GM18867 (cell line): ENCODE measurements at regions not wholly inside any gene's neighbourhood (a gene's known extent, or its start where the extent isn't known, plus 50 kb on each side); places are given as distances from the start of the nearest gene placed in this dataset.
"Not testable (repeated sequence)": the region's sequence is repeated elsewhere in the genome, so short reads cannot be mapped to it uniquely, and the experiment has no call there.

Experiments used
- ATAC-seq: cut with Tn5 transposase; IDR thresholded peaks from one replicate; pipeline ENCODE4 v1.9.1; 2021; ENCODE audit warnings: mild to moderate bottlenecking, moderate library complexity; ENCODE audit not compliant: unreplicated experiment

DNA sequence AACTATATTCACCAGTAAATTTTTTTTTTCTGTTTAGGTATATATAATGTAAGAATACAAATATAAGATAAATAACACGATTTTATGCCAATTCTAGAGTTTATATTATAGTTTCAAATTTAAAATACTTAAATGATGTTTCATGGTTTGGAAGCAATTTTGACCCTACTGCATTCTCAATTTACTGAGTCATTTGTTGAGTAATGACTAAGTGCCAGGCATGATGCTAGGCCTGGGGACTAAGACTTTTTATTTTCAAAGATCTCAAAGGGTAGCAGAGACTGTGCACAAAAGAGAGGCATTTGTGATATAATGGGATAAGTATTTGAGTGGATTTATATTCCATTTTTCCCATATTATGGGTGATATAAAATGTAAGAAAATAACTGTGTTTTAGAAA lies 78.9 kb upstream of the SMIM30 start:
- no peak for ATAC-seq

- ATAC-seq, result no peak
These were observed 70.0 kb upstream of the SMIM30 start for GRCh38 chr7:113188396-113188795.

GRCh38 chr7:113179313-113179712 lies 61.0 kb upstream of the SMIM30 start:
- no peak for ATAC-seq

GRCh38 chr7:113176836-113177235 lies 58.5 kb upstream of the SMIM30 start:
- ATAC-seq, result no peak

- not testable (repeated sequence) for ATAC-seq
These were observed 57.8 kb upstream of the SMIM30 start for GRCh38 chr7:113176180-113176579.

DNA sequence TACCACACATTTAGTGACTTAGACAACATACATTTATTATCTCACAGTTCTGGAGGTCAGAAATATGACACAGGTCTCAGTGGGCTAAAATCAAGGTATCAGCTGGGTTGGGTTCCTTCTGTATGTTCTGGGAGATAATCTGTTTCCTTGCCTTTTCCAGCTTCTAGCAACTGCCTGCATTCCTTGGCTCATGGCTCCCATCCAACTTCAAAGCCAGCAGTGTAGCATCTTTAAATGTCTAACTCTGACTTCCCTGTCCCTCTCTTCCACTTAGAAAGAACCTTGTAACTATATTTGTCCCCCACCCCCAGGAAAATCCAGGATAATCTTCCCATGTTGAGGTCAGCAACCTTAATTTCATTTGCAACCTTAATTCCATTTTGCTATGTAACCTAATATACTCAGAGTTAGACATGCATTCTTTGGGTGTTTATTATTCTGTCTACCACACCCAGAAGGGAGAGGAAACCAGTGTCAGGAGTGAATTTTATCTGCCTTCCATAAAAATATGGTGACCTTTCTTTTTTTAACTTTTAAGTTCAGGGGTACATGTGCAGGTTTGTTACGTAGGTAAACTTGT lies 57.3 kb upstream of the SMIM30 start:
- no peak for ATAC-seq

- no peak for ATAC-seq
These were observed 54.4 kb upstream of the SMIM30 start for GRCh38 chr7:113172726-113173125.

- no peak for ATAC-seq
These were observed 52.2 kb upstream of the SMIM30 start for GRCh38 chr7:113170591-113170990.
